ENCODE measurements at regions not wholly inside any gene's neighbourhood (a gene's known extent, or its start where the extent isn't known, plus 50 kb on each side); places are given as distances from the start of the nearest gene placed in this dataset.

- no peak for TF ChIP-seq GATA2 (IDR thresholded peaks at IDR 0.05; ENCODE audit: low read depth, low read length)
- no peak for TF ChIP-seq GATA3 (IDR thresholded peaks at IDR 0.05; ENCODE audit: low read depth, low read length)
Observed at GRCh38 chr9:26361010-26361409, 531.6 kb downstream of the CAAP1 start.
